H1 (cell line): ENCODE measurements at regions not wholly inside any gene's neighbourhood (a gene's known extent, or its start where the extent isn't known, plus 50 kb on each side); places are given as distances from the start of the nearest gene placed in this dataset.

ENCODE experiments used
- CTCF ChIA-PET: fragments of 300-600 bp; sonication (Branson Sonifier 250); formaldehyde crosslinking; loops from one replicate; lab custom pipeline; 2021; ENCODE audit not compliant: partially characterized antibody; lab: Charles Lee
- POLR2A ChIA-PET: fragments of 300-600 bp; sonication (Branson Sonifier 250); formaldehyde crosslinking; loops from one replicate; lab custom pipeline; 2021; ENCODE audit warnings: inconsistent platforms; ENCODE audit not compliant: partially characterized antibody; lab: Charles Lee
- DNase-seq, 2 experiments: peaks; one replicate each; pipeline versions ENCODE4 v3.0.0 to v3.0.0-alpha.2; 2010 to 2022; ENCODE audit warnings: low spot score in 2 of 2, low read depth in 1 of 2, mixed read lengths in 1 of 2
- FAIRE-seq: peaks from 2 replicates; lab custom pipeline; 2011; peaks lifted over from hg19 to GRCh38; lab: Jason Lieb, UNC
- H2AFZ ChIP-seq: 2 replicates; pipeline ENCODE4 v1.8.1; 2012; ENCODE audit warnings: low read length, inconsistent platforms
- H2AK5ac ChIP-seq: 2 replicates; pipeline ENCODE4 v1.6.1; 2013; ENCODE audit warnings: low read depth, low read length
- H2BK120ac ChIP-seq: replicated peaks from 2 replicates; pipeline ENCODE3; 2013; ENCODE audit warnings: low read depth, low read length, inconsistent platforms
- H2BK12ac ChIP-seq: 2 replicates; pipeline ENCODE4 v1.6.1; 2013; ENCODE audit warnings: low read depth, low read length
- H2BK15ac ChIP-seq: 2 replicates; pipeline ENCODE4 v1.6.1; 2013; ENCODE audit warnings: low read length
- H2BK20ac ChIP-seq: 2 replicates; pipeline ENCODE4 v1.6.1; 2013; ENCODE audit warnings: low read length
- H2BK5ac ChIP-seq: 2 replicates; pipeline ENCODE4 v1.6.1; 2013; ENCODE audit warnings: low read depth, low read length
- H3K14ac ChIP-seq: 2 replicates; pipeline ENCODE4 v1.6.1; 2013; ENCODE audit warnings: inconsistent platforms; ENCODE audit not compliant: insufficient read length
- H3K18ac ChIP-seq: 2 replicates; pipeline ENCODE4 v1.6.1; 2013; ENCODE audit warnings: low read length; ENCODE audit errors: extremely low read depth
- H3K23ac ChIP-seq: 2 replicates; pipeline ENCODE4 v1.6.1; 2013; ENCODE audit warnings: inconsistent platforms; ENCODE audit not compliant: insufficient read length
- H3K23me2 ChIP-seq: 2 replicates; pipeline ENCODE4 v1.6.1; 2013; ENCODE audit warnings: low read depth, low read length
- H3K27ac ChIP-seq: 2 replicates; pipeline ENCODE4 v1.6.1; 2011; ENCODE audit warnings: low read depth, low read length, inconsistent platforms
- H3K27me3 ChIP-seq, 4 experiments: replicated peaks in 1 of 4; 1 replicate in 1 of 4; 2 replicates in 3 of 4; pipeline versions ENCODE4 v1.6.1 to v1.8.1; 2011 to 2013; ENCODE audit warnings: low read length in 3 of 4, mild to moderate bottlenecking in 3 of 4, inconsistent platforms in 2 of 4, mixed read lengths in 2 of 4, moderate library complexity in 1 of 4; ENCODE audit not compliant: control insufficient read depth in 3 of 4, insufficient read depth in 3 of 4; ENCODE audit errors: extremely low read depth in 1 of 4
- H3K36me3 ChIP-seq, 4 experiments: 2 replicates each; pipeline versions ENCODE4 v1.6.1 to v1.8.1; 2011 to 2013; ENCODE audit warnings: mild to moderate bottlenecking in 4 of 4, low read length in 3 of 4, moderate library complexity in 2 of 4, control low read depth in 1 of 4, inconsistent platforms in 1 of 4; ENCODE audit not compliant: insufficient read depth in 4 of 4, control insufficient read depth in 2 of 4
- H3K4ac ChIP-seq: replicated peaks from 2 replicates; pipeline ENCODE3; 2013; ENCODE audit warnings: low read length, low read depth, mixed read lengths, inconsistent platforms; ENCODE audit not compliant: insufficient read length
- H3K4me1 ChIP-seq, 4 experiments: replicated peaks in 1 of 4; 1 replicate in 1 of 4; 2 replicates in 3 of 4; pipeline versions ENCODE4 v1.6.1 to v1.8.1; 2011 to 2013; ENCODE audit warnings: low read length in 3 of 4, inconsistent platforms in 2 of 4, mixed read lengths in 1 of 4; ENCODE audit not compliant: insufficient read depth in 4 of 4, control insufficient read depth in 3 of 4
- H3K4me2 ChIP-seq, 2 experiments: 2 replicates each; pipeline versions ENCODE4 v1.6.1 to v1.8.1; 2011 to 2013; ENCODE audit warnings: low read depth in 2 of 2, low read length in 2 of 2, control low read depth in 1 of 2, inconsistent platforms in 1 of 2, mild to moderate bottlenecking in 1 of 2; ENCODE audit not compliant: insufficient read depth in 1 of 2
- H3K4me3 ChIP-seq, 4 experiments: fragments of 200-600, 300-600 bp in 1 of 4; sonication (generic), shearing (Covaris generic), sonication (Bioruptor Twin) in 1 of 4; 2 replicates each; pipeline versions ENCODE4 v1.5.1 to v1.8.1; 2011 to 2016; ENCODE audit warnings: low read length in 4 of 4, low read depth in 3 of 4, control low read depth in 2 of 4, inconsistent platforms in 2 of 4, mild to moderate bottlenecking in 2 of 4, mixed read lengths in 1 of 4, moderate library complexity in 1 of 4; ENCODE audit not compliant: insufficient read depth in 2 of 4; ENCODE audit errors: extremely low read depth in 1 of 4
- H3K56ac ChIP-seq: replicated peaks from 2 replicates; pipeline ENCODE3; 2013; ENCODE audit warnings: low read depth, mild to moderate bottlenecking, mixed read lengths, low read length, inconsistent platforms; ENCODE audit not compliant: insufficient read length
- H3K79me1 ChIP-seq: 2 replicates; pipeline ENCODE4 v1.6.1; 2013; ENCODE audit warnings: low read depth, low read length, control low read depth
- H3K79me2 ChIP-seq, 2 experiments: 2 replicates each; pipeline versions ENCODE4 v1.6.1 to v1.8.1; 2012 to 2013; ENCODE audit warnings: low read length in 2 of 2, mild to moderate bottlenecking in 2 of 2, inconsistent platforms in 1 of 2; ENCODE audit not compliant: insufficient read depth in 2 of 2, control insufficient read depth in 1 of 2
- H3K9ac ChIP-seq, 4 experiments: replicated peaks in 1 of 4; 1 replicate in 1 of 4; 2 replicates in 3 of 4; pipeline versions ENCODE4 v1.6.1 to v1.8.1; 2011 to 2013; ENCODE audit warnings: low read depth in 3 of 4, low read length in 3 of 4, control low read depth in 2 of 4, mild to moderate bottlenecking in 2 of 4, moderate library complexity in 2 of 4, inconsistent platforms in 1 of 4; ENCODE audit errors: extremely low read depth in 1 of 4
- H3K9me3 ChIP-seq, 2 experiments: 2 replicates each; pipeline versions ENCODE4 v1.6.1 to v1.8.1; 2012 to 2013; ENCODE audit warnings: mild to moderate bottlenecking in 2 of 2, moderate library complexity in 2 of 2, control low read depth in 1 of 2, inconsistent platforms in 1 of 2, low read depth in 1 of 2, low read length in 1 of 2, mixed read lengths in 1 of 2; ENCODE audit not compliant: insufficient read depth in 2 of 2
- H4K20me1 ChIP-seq, 2 experiments: replicated peaks in 1 of 2; 2 replicates each; pipeline versions ENCODE3 to v1.8.1; 2011 to 2013; ENCODE audit warnings: inconsistent platforms in 2 of 2, low read length in 2 of 2, mild to moderate bottlenecking in 1 of 2; ENCODE audit not compliant: insufficient read depth in 2 of 2, control insufficient read depth in 1 of 2
- H4K5ac ChIP-seq: 2 replicates; pipeline ENCODE4 v1.6.1; 2013; ENCODE audit warnings: low read length, low read depth, mixed read lengths, inconsistent platforms; ENCODE audit not compliant: insufficient read length
- H4K8ac ChIP-seq: 2 replicates; pipeline ENCODE4 v1.8.0; 2013; ENCODE audit warnings: mild to moderate bottlenecking, moderate library complexity, low read length, inconsistent platforms; ENCODE audit not compliant: insufficient read depth; ENCODE audit errors: extremely low read depth
- H4K91ac ChIP-seq: replicated peaks from 2 replicates; pipeline ENCODE3; 2013; ENCODE audit warnings: low read length, mixed read lengths, inconsistent platforms; ENCODE audit not compliant: insufficient read length
- BCL11A ChIP-seq, 2 experiments: IDR thresholded peaks; one replicate each; pipeline ENCODE4 v1.6.1; 2011; ENCODE audit warnings: low read depth in 2 of 2, low read length in 2 of 2, mild to moderate bottlenecking in 2 of 2
- CTBP2 ChIP-seq: IDR thresholded peaks from 2 replicates; pipeline ENCODE4 v1.7.0; 2011; ENCODE audit warnings: borderline replicate concordance, mild to moderate bottlenecking, moderate library complexity, mixed read lengths, low read length; ENCODE audit not compliant: insufficient read depth, insufficient read length
- JUN ChIP-seq: IDR thresholded peaks from 2 replicates; pipeline ENCODE4 v1.6.1; 2011; ENCODE audit warnings: low read depth, mild to moderate bottlenecking, improper control_type of control experiment, low read length
- MAFK ChIP-seq: IDR thresholded peaks from 2 replicates; pipeline ENCODE4 v1.6.1; 2012; ENCODE audit warnings: low read depth, mild to moderate bottlenecking, improper control_type of control experiment, low read length
- NRF1 ChIP-seq: IDR thresholded peaks from 2 replicates; pipeline ENCODE4 v1.6.1; 2011; ENCODE audit warnings: mild to moderate bottlenecking, low read depth, low read length, improper control_type of control experiment
- SIX5 ChIP-seq: IDR thresholded peaks from 2 replicates; pipeline ENCODE4 v1.6.1; 2011; ENCODE audit warnings: mild to moderate bottlenecking, low read depth, low read length
- TAF1 ChIP-seq: IDR thresholded peaks from 2 replicates; pipeline ENCODE4 v1.6.1; 2011; ENCODE audit warnings: mild to moderate bottlenecking, low read depth, low read length
- USF2 ChIP-seq: IDR thresholded peaks from 2 replicates; pipeline ENCODE4 v1.6.1; 2011; ENCODE audit warnings: low read length, improper control_type of control experiment
- WGBS, 2 experiments: shearing (Covaris generic) in 1 of 2; methylation state at CpG; one replicate each; pipeline versions ENCODE4 v1.1.6 to v1.1.7; 2013 to 2015; ENCODE audit warnings: low lambda C conversion rate in 2 of 2, mixed read lengths in 2 of 2, inconsistent platforms in 1 of 2, low coverage in 1 of 2, missing lambda C conversion rate in 1 of 2; ENCODE audit not compliant: insufficient replicate concordance in 2 of 2, insufficient coverage in 1 of 2, insufficient read length in 1 of 2; ENCODE audit errors: extremely low coverage in 1 of 2, missing lambda C conversion rate in 1 of 2; 5-methylcytosine and 5-hydroxymethylcytosine counted together

- no peak overlapping the region for H4K91ac ChIP-seq
- no peaks in the 10 kb centered on the region for H3K36me3 ChIP-seq
- no peak overlapping the region for H3K4ac ChIP-seq
- no peak overlapping the region for H3K4me2 ChIP-seq
- H4K5ac ChIP-seq: no peak overlapping the region
- no peaks in the 10 kb centered on the region for H3K9me3 ChIP-seq
- H3K18ac ChIP-seq: no peak overlapping the region
- H3K79me1 ChIP-seq: no peaks in the 10 kb centered on the region
- no peak overlapping the region for H3K56ac ChIP-seq
- H3K23me2 ChIP-seq: no peaks in the 10 kb centered on the region
- WGBS, 2 experiments: 96% methylated on average over 10 of the region's 10 CpGs; no CpG with 5 or more reads in 1 of the 2 experiments
- H3K4me3 ChIP-seq: no peak overlapping the region
- H3K4me1 ChIP-seq: peaks cover 0 to 7% (median 1%) of the 10 kb centered on the region in 4 experiments; a peak in 1 of 7 replicates
- no peak overlapping the region for H2BK15ac ChIP-seq
- FAIRE-seq (no peak), DNase-seq (no peak)
- no peak overlapping the region for H2BK120ac ChIP-seq
- no peak overlapping the region for H2BK20ac ChIP-seq
- no peaks in the 10 kb centered on the region for H4K20me1 ChIP-seq
- H3K14ac ChIP-seq: no peak overlapping the region
- no peak overlapping the region for H3K27ac ChIP-seq
- POLR2A ChIA-PET: no interaction called here
- H2BK5ac ChIP-seq: no peak overlapping the region
- CTCF ChIA-PET: interaction anchor here (1.0 to 2.7 kb wide), 3 partner anchors 82 to 206 kb away, joined by 3 to 8 read pairs (median 3); no protein-coding TSS in a partner anchor
- H3K9ac ChIP-seq: no peak overlapping the region
- no peak overlapping the region for H4K8ac ChIP-seq
- H2BK12ac ChIP-seq: no peak overlapping the region
- no peaks in the 10 kb centered on the region for H3K79me2 ChIP-seq
- no peak overlapping the region for H3K23ac ChIP-seq
- no peak overlapping the region for H2AK5ac ChIP-seq
- H3K27me3 ChIP-seq: no peaks in the 10 kb centered on the region
- no peak overlapping the region for H2AFZ ChIP-seq
- TF ChIP-seq NRF1 (no peak), TAF1 (no peak), MAFK (no peak), USF2 (no peak), JUN (no peak), CTBP2 (no peak), BCL11A (IDR thresholded peaks at IDR 0.05; ENCODE audit: low read depth in 2 of 2, low read length in 2 of 2) (no peak), SIX5 (no peak)
Observed at GRCh38 chr20:6832811-6833210, 65.3 kb downstream of the BMP2 start.
